Omental fat pad (tissue), 3 donors: ENCODE measurements at regions not wholly inside any gene's neighbourhood (a gene's known extent, or its start where the extent isn't known, plus 50 kb on each side); places are given as distances from the start of the nearest gene placed in this dataset.

Experiments used
- ATAC-seq: fragments of 150-250 bp; one replicate; pipeline ENCODE4 v1.9.1; 2016; ENCODE audit warnings: mild to moderate bottlenecking, moderate library complexity; ENCODE audit not compliant: low FRiP score
- DNase-seq: peaks from one replicate; pipeline ENCODE4 v3.0.0-alpha.2; 2019; ENCODE audit warnings: low spot score
- CTCF ChIP-seq, 3 donors: fragments of 450-650 bp; IDR thresholded peaks; one replicate each; pipeline ENCODE4 v1.5.1; 2016 to 2017; ENCODE audit warnings: antibody characterized with exemption in 3 of 3, mild to moderate bottlenecking in 3 of 3, moderate library complexity in 2 of 3

DNA sequence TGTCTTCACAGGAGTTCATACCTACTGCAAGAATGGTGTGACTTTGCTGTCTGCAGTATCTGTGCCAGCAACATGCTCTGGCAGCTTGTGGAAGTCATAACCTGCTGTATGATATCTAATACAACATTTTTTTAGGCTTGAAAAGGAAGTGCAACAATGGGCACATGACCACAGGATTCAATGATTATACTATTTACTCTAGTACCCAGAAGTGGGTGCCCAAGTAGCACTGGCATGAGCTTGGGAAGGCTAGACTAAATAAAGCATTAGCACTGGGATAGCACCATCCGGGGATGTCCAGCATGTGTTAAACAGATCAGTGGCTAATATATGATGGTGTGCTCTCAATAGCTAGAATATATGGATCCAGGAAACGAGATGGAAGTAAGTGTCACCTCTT is 98.6 kb upstream of the PDE4B start:
- ATAC-seq (no peak), DNase-seq (no peak)
- TF ChIP-seq CTCF (IDR thresholded peaks at IDR 0.05) = no peak

- no peak for ATAC-seq
- no peak for DNase-seq
- no peak for TF ChIP-seq CTCF (IDR thresholded peaks at IDR 0.05)
These were observed 97.8 kb upstream of the PDE4B start for GRCh38 chr1:65694933-65695332.

- TF ChIP-seq CTCF (IDR thresholded peaks at IDR 0.05) = no peak
- DNase-seq (no peak), ATAC-seq (no peak)
These were observed 94.1 kb upstream of the PDE4B start for GRCh38 chr1:65698590-65698989.

- no peak for DNase-seq
- TF ChIP-seq CTCF (IDR thresholded peaks at IDR 0.05) = no peak
- ATAC-seq = no peak
These were observed 88.8 kb upstream of the PDE4B start for GRCh38 chr1:65703853-65704252.

DNA sequence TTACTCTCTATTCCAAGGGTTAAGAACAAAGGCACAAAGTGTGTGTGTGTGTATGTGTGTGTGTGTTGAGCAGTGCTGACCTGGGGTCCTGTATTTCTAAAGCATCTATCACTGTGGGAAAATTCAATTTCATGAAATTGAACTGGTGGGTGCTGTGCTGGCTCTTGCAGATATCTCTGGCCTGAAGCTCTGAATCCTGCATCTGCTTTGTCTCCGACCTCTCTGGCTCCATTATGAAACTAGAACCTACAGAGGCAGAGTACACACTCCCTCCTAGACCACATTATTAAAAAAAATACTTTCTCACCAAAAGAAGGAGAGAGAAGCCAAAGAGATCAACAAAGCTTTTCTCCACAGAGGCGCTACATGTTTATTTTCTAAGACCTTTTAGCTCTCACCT is 88.4 kb upstream of the PDE4B start:
- ATAC-seq = no peak
- TF ChIP-seq CTCF (IDR thresholded peaks at IDR 0.05) = no peak
- DNase-seq = no peak

DNA sequence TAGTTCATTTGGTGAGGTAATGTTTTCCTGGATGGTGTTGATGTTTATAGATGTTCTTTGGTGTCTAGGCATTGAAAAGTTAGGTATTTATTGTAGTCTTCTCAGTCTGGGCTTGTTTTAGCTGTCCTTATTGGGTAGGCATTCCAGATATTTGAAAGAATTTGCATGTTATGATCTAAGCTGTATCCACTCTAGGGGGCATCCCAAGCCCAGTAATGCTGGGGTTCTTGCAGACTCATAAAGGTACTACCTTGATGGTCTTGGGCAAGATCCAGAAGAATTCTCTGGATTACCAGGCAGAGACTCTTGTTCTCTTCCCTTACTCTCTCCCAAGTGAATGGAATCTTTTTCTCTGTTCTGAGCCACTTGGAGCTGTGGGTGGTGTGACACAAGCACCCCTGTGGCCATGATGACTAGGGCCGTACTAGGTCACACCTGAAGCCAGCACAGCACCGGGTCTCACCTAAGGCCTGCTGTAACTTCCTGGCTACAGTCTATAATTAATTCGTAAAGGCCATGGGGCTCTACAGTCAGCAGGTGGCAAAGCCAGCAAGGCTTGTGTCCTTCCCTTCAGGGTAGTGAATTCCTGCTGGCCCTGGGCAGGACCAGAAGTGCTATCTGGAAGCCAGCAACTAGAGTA is 74.8 kb upstream of the PDE4B start:
- DNase-seq (no peak), ATAC-seq (no peak)
- TF ChIP-seq CTCF (IDR thresholded peaks at IDR 0.05) = no peak

GRCh38 chr1:65719391-65719790 is 73.3 kb upstream of the PDE4B start:
- TF ChIP-seq CTCF (IDR thresholded peaks at IDR 0.05) = no peak
- ATAC-seq (no peak), DNase-seq (no peak)
